ENCODE measurements at regions not wholly inside any gene's neighbourhood (a gene's known extent, or its start where the extent isn't known, plus 50 kb on each side); places are given as distances from the start of the nearest gene placed in this dataset.

DNA sequence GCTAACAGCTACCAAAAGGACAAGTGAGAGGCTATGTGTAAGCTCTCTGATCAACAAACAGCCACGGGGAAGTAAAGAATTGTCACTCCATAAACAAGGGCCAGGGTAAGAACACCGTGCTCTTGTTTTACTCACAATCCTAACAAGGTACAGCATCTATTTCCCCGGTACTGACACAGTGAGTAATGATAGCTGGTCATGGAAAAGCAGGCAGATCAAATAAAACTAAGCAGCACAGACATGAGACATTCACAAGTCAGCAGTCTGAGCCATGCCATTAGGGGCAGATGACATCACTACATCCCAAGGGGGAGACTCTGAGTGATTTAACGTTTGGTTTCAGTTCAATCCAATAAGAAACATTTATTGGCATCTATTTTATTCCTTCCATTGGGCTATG is 54.4 kb downstream of the ARL6IP4 start:
- Histone ChIP-seq H3K4me2 (ENCODE audit: low read depth, low read length) (no peak overlapping the region), H3K4me3 (replicated peaks in 1 of 3; ENCODE audit: insufficient read depth in 1 of 3, low read depth in 2 of 3, low read length in 3 of 3) (no peak overlapping the region), H3K4me1 (ENCODE audit: insufficient read depth, low read length) (no peaks in the 10 kb centered on the region), H2AFZ (ENCODE audit: low read length) (no peak overlapping the region), H3K79me2 (ENCODE audit: insufficient read depth, low read length) (no peaks in the 10 kb centered on the region), H4K20me1 (ENCODE audit: insufficient read depth, low read length) (no peaks in the 10 kb centered on the region), H3K9me3 (ENCODE audit: low read length) (no peaks in the 10 kb centered on the region), H3K36me3 (replicated peaks in 1 of 2; ENCODE audit: control insufficient read depth in 1 of 2, insufficient read depth in 2 of 2, low read length in 2 of 2) (peaks cover 7 to 29% of the 10 kb centered on the region in 2 experiments), H3K27ac (ENCODE audit: extremely low read length, insufficient read depth, low read length) (no peak overlapping the region), H3K9ac (ENCODE audit: insufficient read depth, low read depth, low read length) (no peak overlapping the region), H3K27me3 (ENCODE audit: control insufficient read depth in 1 of 2, insufficient read depth in 2 of 2, low read length in 2 of 2) (no peaks in the 10 kb centered on the region; a peak in 1 of 5 replicates)
- POLR2A ChIA-PET: no interaction called here
- CTCF ChIA-PET (ENCODE audit: low intra/inter-chr PET ratio, low total read pairs): no interaction called here
- 65% methylated on average over 4 of the region's 4 CpGs for WGBS (ENCODE audit: low lambda C conversion rate)
- in situ Hi-C loops (cut with HindIII; ENCODE audit: extremely low pct_ligation_motif_present, low pct_unique_long_range_greater_than_20kb) (no loop called here), intact Hi-C loops (cut with micrococcal nuclease; ENCODE audit: unreplicated experiment) (no loop called here)
- BruUV-seq (replicated peaks): no TSS peak
- FAIRE-seq (no peak), DNase-seq (ENCODE audit: low spot score) (no peak), ATAC-seq (no peak)
- TF ChIP-seq, protein P1, sequence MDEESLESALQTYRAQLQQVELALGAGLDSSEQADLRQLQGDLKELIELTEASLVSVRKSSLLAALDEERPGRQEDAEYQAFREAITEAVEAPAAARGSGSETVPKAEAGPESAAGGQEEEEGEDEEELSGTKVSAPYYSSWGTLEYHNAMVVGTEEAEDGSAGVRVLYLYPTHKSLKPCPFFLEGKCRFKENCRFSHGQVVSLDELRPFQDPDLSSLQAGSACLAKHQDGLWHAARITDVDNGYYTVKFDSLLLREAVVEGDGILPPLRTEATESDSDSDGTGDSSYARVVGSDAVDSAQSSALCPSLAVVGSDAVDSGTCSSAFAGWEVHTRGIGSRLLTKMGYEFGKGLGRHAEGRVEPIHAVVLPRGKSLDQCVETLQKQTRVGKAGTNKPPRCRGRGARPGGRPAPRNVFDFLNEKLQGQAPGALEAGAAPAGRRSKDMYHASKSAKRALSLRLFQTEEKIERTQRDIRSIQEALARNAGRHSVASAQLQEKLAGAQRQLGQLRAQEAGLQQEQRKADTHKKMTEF (CRISPR knock-in tag; IDR thresholded peaks at IDR 0.05): no peak
- TF ChIP-seq SRSF4 (IDR thresholded peaks at IDR 0.05; ENCODE audit: low read depth, low read length, poor library complexity, severe bottlenecking) (no peak), RBM39 (IDR thresholded peaks at IDR 0.05; ENCODE audit: low read depth, low read length, poor library complexity, severe bottlenecking) (no peak), ZMYM3 (CRISPR knock-in tag; IDR thresholded peaks at IDR 0.05) (no peak), HOXA3 (CRISPR knock-in tag; IDR thresholded peaks at IDR 0.05) (no peak), REXO4 (CRISPR knock-in tag; IDR thresholded peaks at IDR 0.05; ENCODE audit: borderline replicate concordance) (no peak)

DNA sequence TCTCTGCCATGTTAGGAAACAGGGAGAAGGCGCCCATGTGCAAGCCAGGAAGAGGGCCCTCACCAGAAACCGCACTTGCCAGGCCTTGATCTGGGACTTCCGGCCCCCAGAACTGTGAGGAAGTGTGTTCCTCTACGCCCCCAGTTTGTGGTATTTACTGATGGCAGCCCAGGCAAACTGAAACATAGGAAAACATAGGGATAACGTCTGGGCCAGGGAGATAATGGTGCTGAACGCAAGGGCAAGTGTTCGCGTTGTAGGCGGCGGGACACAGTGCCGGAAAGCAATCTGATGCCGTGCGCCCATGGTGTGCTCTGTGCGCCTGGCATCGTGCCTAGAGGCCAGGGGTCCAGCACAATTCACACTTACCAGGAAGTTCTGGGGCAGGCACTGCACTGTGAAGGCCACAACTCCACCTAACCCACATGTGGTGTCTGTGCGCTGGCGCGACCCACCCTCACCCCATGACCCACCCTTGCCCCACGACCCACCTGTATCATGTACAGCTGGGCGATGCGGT is 53.6 kb downstream of the ARL6IP4 start:
- in situ Hi-C loops (cut with HindIII; ENCODE audit: extremely low pct_ligation_motif_present, low pct_unique_long_range_greater_than_20kb): no loop called here
- H3K9ac ChIP-seq (ENCODE audit: insufficient read depth, low read depth, low read length): no peak overlapping the region
- POLR2A ChIA-PET: no interaction called here
- no peaks in the 10 kb centered on the region for H3K9me3 ChIP-seq (ENCODE audit: low read length)
- H3K27ac ChIP-seq (ENCODE audit: extremely low read length, insufficient read depth, low read length): no peak overlapping the region
- ATAC-seq (no peak), FAIRE-seq (no peak), DNase-seq (ENCODE audit: low spot score) (no peak)
- no peaks in the 10 kb centered on the region for H3K79me2 ChIP-seq (ENCODE audit: insufficient read depth, low read length)
- H3K4me1 ChIP-seq (ENCODE audit: insufficient read depth, low read length): no peaks in the 10 kb centered on the region
- peaks cover 8 to 33% of the 10 kb centered on the region in 2 experiments for H3K36me3 ChIP-seq (replicated peaks in 1 of 2; ENCODE audit: control insufficient read depth in 1 of 2, insufficient read depth in 2 of 2, low read length in 2 of 2)
- TF ChIP-seq, protein P2, sequence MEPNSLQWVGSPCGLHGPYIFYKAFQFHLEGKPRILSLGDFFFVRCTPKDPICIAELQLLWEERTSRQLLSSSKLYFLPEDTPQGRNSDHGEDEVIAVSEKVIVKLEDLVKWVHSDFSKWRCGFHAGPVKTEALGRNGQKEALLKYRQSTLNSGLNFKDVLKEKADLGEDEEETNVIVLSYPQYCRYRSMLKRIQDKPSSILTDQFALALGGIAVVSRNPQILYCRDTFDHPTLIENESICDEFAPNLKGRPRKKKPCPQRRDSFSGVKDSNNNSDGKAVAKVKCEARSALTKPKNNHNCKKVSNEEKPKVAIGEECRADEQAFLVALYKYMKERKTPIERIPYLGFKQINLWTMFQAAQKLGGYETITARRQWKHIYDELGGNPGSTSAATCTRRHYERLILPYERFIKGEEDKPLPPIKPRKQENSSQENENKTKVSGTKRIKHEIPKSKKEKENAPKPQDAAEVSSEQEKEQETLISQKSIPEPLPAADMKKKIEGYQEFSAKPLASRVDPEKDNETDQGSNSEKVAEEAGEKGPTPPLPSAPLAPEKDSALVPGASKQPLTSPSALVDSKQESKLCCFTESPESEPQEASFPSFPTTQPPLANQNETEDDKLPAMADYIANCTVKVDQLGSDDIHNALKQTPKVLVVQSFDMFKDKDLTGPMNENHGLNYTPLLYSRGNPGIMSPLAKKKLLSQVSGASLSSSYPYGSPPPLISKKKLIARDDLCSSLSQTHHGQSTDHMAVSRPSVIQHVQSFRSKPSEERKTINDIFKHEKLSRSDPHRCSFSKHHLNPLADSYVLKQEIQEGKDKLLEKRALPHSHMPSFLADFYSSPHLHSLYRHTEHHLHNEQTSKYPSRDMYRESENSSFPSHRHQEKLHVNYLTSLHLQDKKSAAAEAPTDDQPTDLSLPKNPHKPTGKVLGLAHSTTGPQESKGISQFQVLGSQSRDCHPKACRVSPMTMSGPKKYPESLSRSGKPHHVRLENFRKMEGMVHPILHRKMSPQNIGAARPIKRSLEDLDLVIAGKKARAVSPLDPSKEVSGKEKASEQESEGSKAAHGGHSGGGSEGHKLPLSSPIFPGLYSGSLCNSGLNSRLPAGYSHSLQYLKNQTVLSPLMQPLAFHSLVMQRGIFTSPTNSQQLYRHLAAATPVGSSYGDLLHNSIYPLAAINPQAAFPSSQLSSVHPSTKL (CRISPR knock-in tag; IDR thresholded peaks at IDR 0.05): no peak
- no peak for TF ChIP-seq ZNF160 (CRISPR knock-in tag; IDR thresholded peaks at IDR 0.05)
- TF ChIP-seq PCBP2 (optimal IDR thresholded peaks at IDR 0.05; ENCODE audit: low read depth, low read length, poor library complexity, severe bottlenecking): no peak
- TF ChIP-seq, protein P3, sequence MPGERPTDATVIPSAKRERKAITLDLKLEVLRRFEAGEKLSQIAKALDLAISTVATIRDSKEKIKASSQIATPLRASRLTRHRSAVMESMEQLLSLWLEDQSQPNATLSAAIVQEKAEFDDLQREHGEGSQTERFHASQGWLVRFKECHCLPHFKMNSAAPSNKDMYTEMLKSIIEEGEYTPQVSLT (CRISPR knock-in tag; IDR thresholded peaks at IDR 0.05; ENCODE audit: borderline replicate concordance, low read depth): no peak
- TF ChIP-seq, protein P4, sequence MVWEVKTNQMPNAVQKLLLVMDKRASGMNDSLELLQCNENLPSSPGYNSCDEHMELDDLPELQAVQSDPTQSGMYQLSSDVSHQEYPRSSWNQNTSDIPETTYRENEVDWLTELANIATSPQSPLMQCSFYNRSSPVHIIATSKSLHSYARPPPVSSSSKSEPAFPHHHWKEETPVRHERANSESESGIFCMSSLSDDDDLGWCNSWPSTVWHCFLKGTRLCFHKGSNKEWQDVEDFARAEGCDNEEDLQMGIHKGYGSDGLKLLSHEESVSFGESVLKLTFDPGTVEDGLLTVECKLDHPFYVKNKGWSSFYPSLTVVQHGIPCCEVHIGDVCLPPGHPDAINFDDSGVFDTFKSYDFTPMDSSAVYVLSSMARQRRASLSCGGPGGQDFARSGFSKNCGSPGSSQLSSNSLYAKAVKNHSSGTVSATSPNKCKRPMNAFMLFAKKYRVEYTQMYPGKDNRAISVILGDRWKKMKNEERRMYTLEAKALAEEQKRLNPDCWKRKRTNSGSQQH (CRISPR knock-in tag; IDR thresholded peaks at IDR 0.05; ENCODE audit: low read depth): no peak
- 96% methylated on average over 17 of the region's 21 CpGs for WGBS (ENCODE audit: low lambda C conversion rate)
- BruUV-seq (replicated peaks): no TSS peak
- intact Hi-C loops (cut with micrococcal nuclease; ENCODE audit: unreplicated experiment): no loop called here
- H2AFZ ChIP-seq (ENCODE audit: low read length): no peak overlapping the region
- CTCF ChIA-PET (ENCODE audit: low intra/inter-chr PET ratio, low total read pairs): no interaction called here
- H3K27me3 ChIP-seq (ENCODE audit: control insufficient read depth in 1 of 2, insufficient read depth in 2 of 2, low read length in 2 of 2): no peaks in the 10 kb centered on the region; a peak in 1 of 5 replicates
- no peak overlapping the region for H3K4me3 ChIP-seq (replicated peaks in 1 of 3; ENCODE audit: insufficient read depth in 1 of 3, low read depth in 2 of 3, low read length in 3 of 3)
- H3K4me2 ChIP-seq (ENCODE audit: low read depth, low read length): no peak overlapping the region
- no peaks in the 10 kb centered on the region for H4K20me1 ChIP-seq (ENCODE audit: insufficient read depth, low read length)

All from HepG2 (cell line).